Neural progenitor cell (in vitro differentiated cells): ENCODE measurements at regions not wholly inside any gene's neighbourhood (a gene's known extent, or its start where the extent isn't known, plus 50 kb on each side); places are given as distances from the start of the nearest gene placed in this dataset.

ENCODE experiments used
- DNase-seq: peaks from one replicate; pipeline ENCODE4 v3.0.0-alpha.2; 2016; ENCODE audit warnings: low spot score
- H2AFZ ChIP-seq: fragments of 200-600 bp; sonication (generic); replicated peaks from 2 replicates; pipeline ENCODE4 v1.6.1; 2016; ENCODE audit warnings: antibody characterized with exemption
- H3F3A ChIP-seq: fragments of 200-600 bp; sonication (generic); 2 replicates; pipeline ENCODE4 v1.6.1; 2016; ENCODE audit warnings: antibody characterized with exemption, low read depth
- H3K27ac ChIP-seq: fragments of 200-600 bp; sonication (generic); 2 replicates; pipeline ENCODE4 v1.5.1; 2016; ENCODE audit warnings: mild to moderate bottlenecking
- H3K27me3 ChIP-seq: fragments of 200-600 bp; sonication (generic); 2 replicates; pipeline ENCODE4 v1.6.1; 2016; ENCODE audit warnings: mild to moderate bottlenecking, moderate library complexity
- H3K36me3 ChIP-seq: fragments of 200-600 bp; sonication (generic); 2 replicates; pipeline ENCODE4 v1.5.1; 2016
- H3K4me1 ChIP-seq: fragments of 200-600 bp; sonication (generic); 2 replicates; pipeline ENCODE4 v1.6.1; 2016; ENCODE audit warnings: mixed run types
- H3K4me2 ChIP-seq: fragments of 200-600 bp; sonication (generic); 2 replicates; pipeline ENCODE4 v1.6.1; 2016
- H3K4me3 ChIP-seq: fragments of 200-600 bp; sonication (generic); 2 replicates; pipeline ENCODE4 v1.5.1; 2016
- H3K79me2 ChIP-seq: fragments of 200-600 bp; sonication (generic); 2 replicates; pipeline ENCODE4 v1.6.1; 2016; ENCODE audit warnings: low read depth
- H3K9ac ChIP-seq: fragments of 200-600 bp; sonication (generic); 2 replicates; pipeline ENCODE4 v1.6.1; 2016
- H3K9me3 ChIP-seq: fragments of 200-600 bp; sonication (generic); 2 replicates; pipeline ENCODE4 v1.5.1; 2016; ENCODE audit warnings: low read depth
- H4K20me1 ChIP-seq: fragments of 200-600 bp; sonication (generic); 2 replicates; pipeline ENCODE4 v1.6.1; 2016; ENCODE audit warnings: low read depth
- H3K27ac Mint-ChIP-seq: 3 replicates; pipeline ENCODE4 v1.8.0; 2021; ENCODE audit warnings: mixed read lengths
- H3K27me3 Mint-ChIP-seq: 2 replicates; pipeline ENCODE4 v1.8.0; 2022; ENCODE audit warnings: low read depth, mild to moderate bottlenecking, inconsistent platforms, moderate library complexity, mixed read lengths; ENCODE audit not compliant: insufficient read depth
- H3K36me3 Mint-ChIP-seq: 3 replicates; pipeline ENCODE4 v1.8.0; 2021; ENCODE audit warnings: mixed read lengths
- H3K4me1 Mint-ChIP-seq: 3 replicates; pipeline ENCODE4 v1.8.0; 2021; ENCODE audit warnings: mixed read lengths
- H3K4me3 Mint-ChIP-seq: 3 replicates; pipeline ENCODE4 v1.8.0; 2021; ENCODE audit warnings: mild to moderate bottlenecking, moderate library complexity, mixed read lengths
- H3K9me3 Mint-ChIP-seq: 3 replicates; pipeline ENCODE4 v1.8.0; 2020; ENCODE audit warnings: mixed read lengths
- EZH2 ChIP-seq: fragments of 200-600 bp; sonication (generic); IDR thresholded peaks from 2 replicates; pipeline ENCODE4 v1.6.1; 2017; ENCODE audit warnings: antibody characterized with exemption, mild to moderate bottlenecking, moderate library complexity
- EZH2phosphoT487 ChIP-seq: fragments of 200-600 bp; sonication (generic); IDR thresholded peaks from 2 replicates; pipeline ENCODE4 v1.6.1; 2017; ENCODE audit warnings: antibody characterized with exemption
- TF ChIP-seq, protein P1 (sequence below): fragments of 200-600 bp; sonication (generic); IDR thresholded peaks from 2 replicates; pipeline ENCODE4 v1.5.1; 2017; ENCODE audit warnings: antibody characterized with exemption, mild to moderate bottlenecking

DNA sequence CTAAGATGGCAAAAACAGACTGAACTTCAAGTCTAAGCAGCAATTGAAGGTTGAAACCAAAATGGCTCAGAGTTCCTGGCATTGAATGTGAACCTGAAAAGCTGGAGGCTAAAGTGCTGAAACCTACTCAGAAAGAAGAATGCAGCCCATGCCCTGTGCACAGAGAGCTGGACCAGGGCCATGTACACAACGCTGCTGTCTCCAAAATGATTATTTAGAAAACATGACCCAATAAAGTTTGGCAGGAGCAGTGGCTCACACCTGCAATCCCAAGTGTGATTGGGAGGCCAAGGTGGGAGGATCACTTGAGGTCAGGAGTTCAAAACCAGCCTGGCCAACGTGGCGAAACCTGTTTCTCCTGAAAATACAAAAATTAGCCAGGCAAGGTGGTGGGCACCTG is 158.9 kb downstream of the AKR1D1 start:
- peaks cover 25% of the 10 kb centered on the region for H3K36me3 Mint-ChIP-seq
- H3K9me3 ChIP-seq = peaks cover 9% of the 10 kb centered on the region

DNA sequence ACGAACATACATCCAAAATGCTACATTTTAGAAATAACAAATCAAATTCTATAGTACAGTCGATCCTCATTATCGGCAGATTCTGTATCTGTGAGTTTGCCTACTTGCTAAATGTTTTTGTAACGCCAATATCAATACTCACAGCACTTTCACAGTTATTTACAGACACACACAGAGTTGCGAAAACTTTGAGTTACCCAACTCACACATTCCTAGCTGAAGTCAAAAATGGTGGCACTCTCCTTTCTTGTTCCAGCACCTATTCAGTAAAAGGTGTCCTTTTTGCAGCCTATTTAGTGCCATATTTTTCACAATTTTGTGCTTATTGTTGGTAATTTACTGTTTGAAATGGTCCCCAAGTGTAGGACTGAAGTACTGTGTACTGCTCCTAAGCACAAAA is 161.7 kb downstream of the AKR1D1 start:
- Histone ChIP-seq H4K20me1 (no peaks in the 10 kb centered on the region), H3K9me3 (peaks cover 9% of the 10 kb centered on the region), H3K79me2 (no peaks in the 10 kb centered on the region), H3K9ac (no peak overlapping the region), H3K4me2 (no peak overlapping the region), H3K27ac (no peak overlapping the region), H3K4me1 (peaks cover 4% of the 10 kb centered on the region), H3K27me3 (no peaks in the 10 kb centered on the region), H3K36me3 (no peaks in the 10 kb centered on the region), H3F3A (peaks cover 14% of the 10 kb centered on the region), H2AFZ (no peak overlapping the region), H3K4me3 (no peak overlapping the region)
- Mint-ChIP-seq H3K4me1 (no peaks in the 10 kb centered on the region), H3K9me3 (peaks cover 39% of the 10 kb centered on the region), H3K4me3 (no peak overlapping the region), H3K27ac (no peak overlapping the region), H3K36me3 (peaks cover 23% of the 10 kb centered on the region), H3K27me3 (peaks cover 2% of the 10 kb centered on the region)
- no peak for DNase-seq
- TF ChIP-seq, protein P1, sequence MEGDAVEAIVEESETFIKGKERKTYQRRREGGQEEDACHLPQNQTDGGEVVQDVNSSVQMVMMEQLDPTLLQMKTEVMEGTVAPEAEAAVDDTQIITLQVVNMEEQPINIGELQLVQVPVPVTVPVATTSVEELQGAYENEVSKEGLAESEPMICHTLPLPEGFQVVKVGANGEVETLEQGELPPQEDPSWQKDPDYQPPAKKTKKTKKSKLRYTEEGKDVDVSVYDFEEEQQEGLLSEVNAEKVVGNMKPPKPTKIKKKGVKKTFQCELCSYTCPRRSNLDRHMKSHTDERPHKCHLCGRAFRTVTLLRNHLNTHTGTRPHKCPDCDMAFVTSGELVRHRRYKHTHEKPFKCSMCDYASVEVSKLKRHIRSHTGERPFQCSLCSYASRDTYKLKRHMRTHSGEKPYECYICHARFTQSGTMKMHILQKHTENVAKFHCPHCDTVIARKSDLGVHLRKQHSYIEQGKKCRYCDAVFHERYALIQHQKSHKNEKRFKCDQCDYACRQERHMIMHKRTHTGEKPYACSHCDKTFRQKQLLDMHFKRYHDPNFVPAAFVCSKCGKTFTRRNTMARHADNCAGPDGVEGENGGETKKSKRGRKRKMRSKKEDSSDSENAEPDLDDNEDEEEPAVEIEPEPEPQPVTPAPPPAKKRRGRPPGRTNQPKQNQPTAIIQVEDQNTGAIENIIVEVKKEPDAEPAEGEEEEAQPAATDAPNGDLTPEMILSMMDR = no peak
- TF ChIP-seq EZH2phosphoT487 = no peak
- TF ChIP-seq EZH2 = no peak

More for the DNA sequence above, 158.9 kb downstream of the AKR1D1 start:
- TF ChIP-seq, protein P1 = no peak
- H3K79me2 ChIP-seq = no peaks in the 10 kb centered on the region
- no peaks in the 10 kb centered on the region for H3K36me3 ChIP-seq
- peaks cover 48% of the 10 kb centered on the region for H3K9me3 Mint-ChIP-seq
- no peaks in the 10 kb centered on the region for H3K4me1 ChIP-seq
- H3K9ac ChIP-seq = no peak overlapping the region
- no peaks in the 10 kb centered on the region for H3F3A ChIP-seq
- H4K20me1 ChIP-seq = no peaks in the 10 kb centered on the region
- no peak overlapping the region for H3K4me3 Mint-ChIP-seq
- H3K27ac ChIP-seq = no peak overlapping the region
- H2AFZ ChIP-seq = no peak overlapping the region
- no peaks in the 10 kb centered on the region for H3K4me1 Mint-ChIP-seq
- no peak for DNase-seq
- no peaks in the 10 kb centered on the region for H3K27me3 ChIP-seq
- no peak overlapping the region for H3K4me2 ChIP-seq
- peaks cover 2% of the 10 kb centered on the region for H3K27me3 Mint-ChIP-seq
- no peak overlapping the region for H3K27ac Mint-ChIP-seq
- H3K4me3 ChIP-seq = no peak overlapping the region

DNA sequence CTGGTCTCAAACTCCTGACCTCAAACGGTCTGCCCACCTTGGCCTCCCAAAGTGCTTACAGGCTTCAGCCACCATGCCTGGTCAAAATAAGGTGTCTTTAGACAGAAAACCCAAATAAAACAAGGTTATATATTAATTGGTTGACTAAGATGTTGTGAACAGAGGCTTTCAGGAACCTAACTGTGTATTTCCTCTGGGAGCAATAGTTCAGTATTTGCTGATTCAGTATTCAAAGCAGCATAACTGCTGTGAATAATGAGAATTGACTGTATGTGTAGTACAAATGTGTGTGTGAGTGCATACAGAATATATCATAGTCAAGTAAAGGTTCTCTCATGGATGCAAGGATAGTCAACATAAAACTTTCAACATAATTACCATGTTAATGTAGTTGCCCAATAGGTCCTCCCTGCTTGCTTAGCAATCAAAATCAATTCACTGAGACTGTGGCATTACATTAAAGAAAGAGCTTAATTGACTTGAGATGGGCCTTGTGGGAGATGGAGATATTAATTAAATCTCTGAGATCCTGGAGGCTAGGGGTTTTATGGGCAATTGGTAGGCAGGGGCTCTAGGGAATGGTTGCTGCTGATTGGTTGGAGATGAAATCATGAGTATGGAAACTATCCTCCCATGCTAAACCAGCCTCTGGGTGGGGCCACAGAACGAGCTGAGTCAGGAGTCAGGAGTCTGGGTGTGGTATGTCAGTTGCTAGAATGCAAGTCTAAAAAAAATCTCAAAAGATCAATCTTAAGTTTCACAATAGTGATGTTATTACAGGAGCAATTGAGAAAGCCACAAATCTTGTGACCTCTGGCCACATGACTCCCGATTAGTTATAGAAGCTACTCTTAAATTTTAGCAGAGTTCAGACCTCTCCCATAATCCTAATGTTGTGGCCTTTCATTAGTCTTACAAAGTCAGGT is 162.7 kb downstream of the AKR1D1 start:
- Histone ChIP-seq H3K27ac (no peak overlapping the region), H4K20me1 (no peaks in the 10 kb centered on the region), H3K9ac (no peak overlapping the region), H3F3A (peaks cover 23% of the 10 kb centered on the region), H3K79me2 (no peaks in the 10 kb centered on the region), H3K36me3 (no peaks in the 10 kb centered on the region), H3K9me3 (peaks cover 9% of the 10 kb centered on the region), H3K4me2 (no peak overlapping the region), H3K4me3 (no peak overlapping the region), H3K27me3 (no peaks in the 10 kb centered on the region), H3K4me1 (peaks cover 11% of the 10 kb centered on the region), H2AFZ (no peak overlapping the region)
- TF ChIP-seq EZH2phosphoT487 (no peak), EZH2 (no peak)
- TF ChIP-seq, protein P1 = no peak
- Mint-ChIP-seq H3K27me3 (peaks cover 2% of the 10 kb centered on the region), H3K4me1 (peaks cover 8% of the 10 kb centered on the region), H3K36me3 (peaks cover 23% of the 10 kb centered on the region), H3K27ac (peak overlapping the region; percentile 66), H3K9me3 (peaks cover 33% of the 10 kb centered on the region), H3K4me3 (no peak overlapping the region)
- DNase-seq = no peak
